Stimulated activated naive CD4-positive, alpha-beta T cell (primary cell): ENCODE measurements at regions not wholly inside any gene's neighbourhood (a gene's known extent, or its start where the extent isn't known, plus 50 kb on each side); places are given as distances from the start of the nearest gene placed in this dataset.
"Not testable (repeated sequence)": the region's sequence is repeated elsewhere in the genome, so short reads cannot be mapped to it uniquely, and the experiment has no call there.

Experiments
- DNase-seq, 6 experiments: peaks; one replicate each; lab custom pipeline; 2025; lab: John Stamatoyannopoulos, UW

DNA sequence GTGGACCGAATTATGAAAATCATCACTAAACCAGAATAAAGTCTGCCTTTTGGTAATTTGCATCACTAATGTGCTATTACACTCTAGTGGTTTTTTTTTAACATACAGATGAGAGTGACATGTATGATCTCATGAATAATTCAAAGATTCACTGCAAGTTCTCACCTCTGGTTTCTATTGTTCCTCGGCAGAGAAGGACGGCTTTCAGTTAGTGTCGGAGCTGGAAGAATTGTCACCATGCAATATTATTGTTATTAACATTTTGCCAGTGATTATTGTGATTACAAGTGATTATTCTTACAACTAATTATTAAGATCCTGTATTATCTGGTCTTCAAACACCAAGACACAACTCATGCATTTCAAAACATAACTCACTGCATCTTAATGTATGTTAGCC is 366.6 kb upstream of the RPS23 start:
- no peak for DNase-seq

DNA sequence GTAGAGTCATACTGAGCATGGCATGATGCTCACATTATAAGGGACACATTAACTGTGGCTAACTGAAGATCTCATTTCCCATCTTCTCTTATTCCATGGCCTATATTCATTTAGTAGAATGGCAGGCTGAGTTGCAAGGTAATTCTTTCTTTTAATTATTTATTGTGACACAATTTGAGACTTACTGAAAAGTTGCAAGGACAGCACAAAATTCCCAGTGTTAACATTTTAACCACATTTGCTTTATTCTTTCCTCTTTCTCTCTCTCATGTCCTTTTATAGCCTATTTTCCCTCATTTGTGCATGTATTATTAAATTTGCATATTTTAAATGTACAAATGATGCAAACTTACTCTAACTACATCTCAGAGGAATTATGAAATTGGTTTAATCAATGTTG is 366.1 kb upstream of the RPS23 start:
- DNase-seq = no peak

DNA sequence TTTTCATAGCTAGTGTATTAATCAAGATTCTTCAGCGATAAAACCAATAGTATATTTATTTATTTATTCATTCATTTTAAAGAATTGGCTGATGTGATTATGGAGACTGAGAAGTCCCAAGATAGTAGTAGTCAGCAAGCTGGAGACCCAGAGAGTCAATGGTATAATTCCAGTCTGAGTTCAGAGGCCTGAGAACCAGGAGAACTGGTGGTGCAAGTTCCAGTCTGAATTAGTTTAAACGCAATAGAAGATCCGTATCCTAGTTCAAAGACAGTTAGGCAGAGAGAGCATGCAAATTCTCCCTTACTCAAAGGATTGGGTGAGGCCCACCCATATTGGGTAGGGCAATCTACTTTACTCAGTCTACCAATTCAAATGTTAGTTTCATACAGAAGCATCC is 364.2 kb upstream of the RPS23 start:
- no peak for DNase-seq

DNA sequence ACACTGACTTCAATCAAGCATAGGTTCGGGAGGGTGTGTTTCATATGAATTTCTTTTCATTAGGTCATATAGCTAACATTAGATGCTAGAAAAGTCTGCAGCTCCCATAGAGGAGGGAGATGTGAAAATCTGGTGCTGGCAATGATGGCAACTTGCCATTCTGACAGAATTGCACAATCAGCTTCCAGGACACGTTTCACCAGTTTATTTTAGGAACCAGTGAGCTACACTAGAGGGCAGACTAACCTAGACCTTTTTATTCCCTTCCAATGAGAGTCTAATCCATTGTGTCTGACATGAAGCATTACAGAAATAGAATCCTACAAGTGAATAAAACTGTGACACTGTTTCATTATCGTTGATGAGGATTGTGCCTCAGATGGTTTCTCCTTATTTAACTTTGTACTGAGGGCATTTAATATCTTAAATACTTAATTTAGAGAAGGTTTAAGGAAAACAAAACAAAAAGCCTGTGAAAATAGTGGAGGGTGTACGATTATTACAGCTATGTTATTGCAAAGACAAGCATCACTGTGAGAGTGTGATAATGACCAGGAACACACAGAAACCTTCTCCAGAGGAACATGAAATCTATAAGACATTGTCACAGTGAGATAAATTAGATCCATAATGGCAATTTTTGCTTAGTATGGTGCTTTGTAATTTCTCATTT is 363.3 kb upstream of the RPS23 start:
- DNase-seq = peak in 2 of 6 experiments; percentile 8 to 18

DNA sequence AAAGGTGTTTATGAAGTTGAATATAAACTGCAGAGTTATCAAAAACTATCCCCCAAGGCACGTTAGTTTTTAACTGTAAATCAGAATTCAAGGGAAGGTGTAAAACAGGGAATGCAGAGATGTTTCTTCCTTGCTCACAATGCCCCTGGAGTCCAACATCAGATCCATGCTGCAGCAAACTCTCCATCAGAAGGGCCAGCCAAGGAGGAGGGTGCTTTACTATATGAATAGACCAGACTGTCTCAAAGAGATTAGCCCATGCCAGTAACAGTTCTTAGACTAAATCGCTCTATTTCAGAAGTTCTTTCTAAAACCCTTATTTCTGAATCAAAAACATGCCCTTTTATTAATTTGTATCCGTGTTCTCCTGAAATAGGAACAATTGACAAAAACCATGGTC is 362.8 kb upstream of the RPS23 start:
- no peak for DNase-seq

DNA sequence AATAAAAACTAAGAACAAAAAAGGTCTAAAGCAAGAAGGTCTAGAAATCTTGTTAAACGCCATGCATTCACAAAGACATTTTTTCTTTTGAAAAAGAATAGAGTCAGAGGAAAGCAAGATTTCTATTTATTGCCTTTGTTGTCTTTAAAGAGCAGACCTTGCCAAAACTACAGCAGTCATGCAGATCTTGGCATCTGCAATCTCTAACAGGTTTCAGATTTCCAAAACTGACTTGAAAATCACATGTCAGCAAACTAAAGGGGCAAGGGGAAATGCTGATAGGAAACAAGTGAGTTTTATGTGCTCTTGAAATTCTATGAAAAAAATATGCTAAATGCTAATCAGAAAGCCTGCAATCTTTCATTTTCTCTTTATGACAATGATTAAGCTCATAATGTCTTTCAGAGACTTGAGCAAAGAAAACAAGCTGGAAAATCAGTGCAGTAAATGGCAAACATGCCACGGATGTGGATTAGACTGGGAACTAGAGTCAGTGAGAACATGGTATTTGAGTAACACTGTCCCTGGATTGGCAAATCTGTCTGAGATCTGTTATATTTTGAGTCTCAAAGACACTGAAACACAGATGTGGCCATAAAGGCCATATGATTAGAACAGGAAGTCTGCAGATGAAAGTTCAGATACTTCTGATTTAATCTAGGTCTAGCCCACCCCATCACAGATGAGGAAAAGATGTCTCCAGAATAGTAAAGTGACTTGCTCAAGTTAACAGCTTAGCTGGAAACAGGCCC is 361.4 kb upstream of the RPS23 start:
- no peak for DNase-seq

DNA sequence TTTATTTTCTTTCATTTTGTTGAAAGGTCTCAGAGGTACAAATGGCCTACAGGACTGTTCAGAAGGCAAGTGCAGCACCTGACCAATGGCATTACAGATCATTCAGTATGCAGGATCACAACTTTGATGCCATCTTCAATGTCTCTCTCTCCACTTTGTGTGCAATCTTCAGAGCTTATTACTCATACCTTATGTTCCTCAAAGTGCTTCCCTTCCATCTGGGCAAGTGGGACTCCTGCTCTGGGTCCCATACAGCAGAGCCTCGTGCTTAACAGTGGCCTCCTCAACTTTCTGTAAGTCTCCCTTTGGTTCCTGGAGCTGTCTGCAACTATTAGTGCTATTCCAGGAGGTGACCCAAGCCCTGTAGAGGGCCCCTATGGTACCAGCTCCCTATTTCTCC is 358.4 kb upstream of the RPS23 start:
- no peak for DNase-seq

DNA sequence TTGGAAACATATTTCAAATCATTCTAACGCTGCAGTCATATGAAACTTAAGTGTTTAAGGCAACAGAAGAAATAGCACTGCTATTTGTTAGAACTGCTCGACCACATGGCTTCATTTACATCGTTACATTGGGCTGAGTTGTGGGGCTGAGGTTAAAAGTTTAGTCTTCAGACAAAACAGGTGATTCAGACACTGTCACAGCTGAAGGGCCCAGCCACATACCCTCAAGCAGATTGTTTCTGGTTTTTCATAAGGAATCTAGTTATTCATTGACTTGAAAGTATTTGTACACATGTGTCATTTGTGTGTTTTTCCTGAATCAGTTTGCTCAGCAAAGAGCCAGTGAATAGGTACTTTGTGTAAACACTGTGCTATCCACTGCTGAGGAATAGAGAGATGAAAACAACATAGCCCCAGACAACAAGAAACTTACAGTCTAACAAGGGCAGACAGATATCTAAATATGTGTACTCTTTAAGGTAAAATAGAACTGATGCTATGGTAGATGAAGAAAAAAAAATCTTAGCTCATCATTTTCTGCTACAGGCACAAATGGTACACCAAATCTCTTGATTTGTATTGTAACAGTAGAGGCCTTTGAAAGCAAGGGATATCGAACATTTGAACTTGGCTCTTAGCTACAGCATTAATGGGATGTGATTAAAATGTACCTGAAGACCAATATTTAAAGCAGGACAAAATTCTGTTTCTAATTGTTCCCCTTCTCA is 357.6 kb upstream of the RPS23 start:
- no peak for DNase-seq

DNA sequence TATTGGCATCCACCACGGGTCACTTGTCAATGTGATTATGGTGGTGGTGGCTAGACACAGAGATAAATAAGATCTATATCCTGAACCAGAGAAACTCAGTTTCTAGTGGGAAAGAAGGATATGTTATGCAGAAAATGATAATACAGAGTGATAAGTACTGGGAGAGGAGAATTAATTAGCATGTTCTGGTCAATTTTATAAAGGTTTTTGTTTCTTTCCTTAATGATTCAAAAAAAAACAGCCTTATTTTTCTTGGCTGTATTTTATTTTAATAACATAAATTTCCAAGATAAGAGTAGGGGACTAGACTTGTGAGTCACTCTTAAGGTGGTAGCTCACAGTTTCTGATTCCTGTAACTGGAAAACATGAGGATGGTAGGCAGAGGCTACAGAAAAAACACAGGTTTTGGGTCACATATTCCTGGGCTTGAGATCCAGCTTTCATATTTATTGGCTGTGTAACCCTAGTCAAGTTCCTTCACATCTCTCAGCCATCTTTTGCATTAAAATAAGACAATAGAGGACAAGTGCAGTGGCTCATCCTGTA is 350.3 kb upstream of the RPS23 start:
- no peak for DNase-seq

DNA sequence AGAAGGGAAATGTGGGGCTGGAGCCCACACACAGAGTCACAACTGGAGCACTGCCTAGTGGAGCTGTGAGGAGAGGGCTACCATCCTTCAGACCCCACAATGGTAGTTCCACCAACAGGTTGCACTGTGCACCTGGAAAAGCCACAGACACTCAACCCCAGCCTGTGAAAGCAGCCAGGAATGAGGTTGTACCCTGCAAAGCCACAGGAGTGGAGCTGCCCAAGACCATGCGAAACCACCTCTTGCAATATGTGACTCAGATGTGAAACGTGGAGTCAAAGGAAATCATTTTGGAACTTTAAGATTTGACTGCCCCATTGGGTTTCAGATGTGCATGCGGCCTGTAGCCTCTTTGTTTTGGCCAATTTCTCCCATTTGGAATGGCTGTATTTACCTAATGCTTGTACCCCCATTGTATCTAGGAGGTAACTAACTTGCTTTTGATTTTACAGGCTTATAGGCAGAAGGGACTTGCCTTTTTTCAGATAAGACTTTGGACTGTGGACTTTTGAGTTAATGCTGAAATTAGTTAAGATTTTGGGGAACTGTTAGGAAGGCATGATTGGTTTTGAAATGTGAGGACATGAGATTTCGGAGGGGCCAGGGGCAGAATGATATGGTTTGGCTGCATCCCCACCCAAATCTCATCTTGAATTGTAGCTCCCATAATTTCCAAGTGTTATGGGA is 348.9 kb upstream of the RPS23 start:
- DNase-seq = not testable (repeated sequence)

DNA sequence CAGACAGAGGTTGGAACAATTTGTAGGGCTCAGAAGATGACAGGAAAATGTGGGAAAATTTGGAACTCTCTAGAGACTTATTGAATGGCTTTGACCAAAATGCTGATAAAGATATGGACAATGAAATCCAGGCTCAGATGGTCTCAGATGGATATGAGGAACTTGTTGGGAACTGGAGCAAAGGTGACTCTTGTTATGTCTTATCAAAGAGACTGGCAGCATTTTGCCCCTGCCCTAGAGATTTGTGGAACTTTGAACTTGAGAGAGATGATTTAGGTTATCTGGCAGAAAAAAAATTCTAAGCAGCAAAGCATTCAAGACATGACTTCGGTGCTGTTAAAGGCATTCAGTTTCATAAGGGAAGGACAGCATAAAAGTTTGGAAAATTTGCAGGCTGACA is 347.9 kb upstream of the RPS23 start:
- DNase-seq = not testable (repeated sequence)

DNA sequence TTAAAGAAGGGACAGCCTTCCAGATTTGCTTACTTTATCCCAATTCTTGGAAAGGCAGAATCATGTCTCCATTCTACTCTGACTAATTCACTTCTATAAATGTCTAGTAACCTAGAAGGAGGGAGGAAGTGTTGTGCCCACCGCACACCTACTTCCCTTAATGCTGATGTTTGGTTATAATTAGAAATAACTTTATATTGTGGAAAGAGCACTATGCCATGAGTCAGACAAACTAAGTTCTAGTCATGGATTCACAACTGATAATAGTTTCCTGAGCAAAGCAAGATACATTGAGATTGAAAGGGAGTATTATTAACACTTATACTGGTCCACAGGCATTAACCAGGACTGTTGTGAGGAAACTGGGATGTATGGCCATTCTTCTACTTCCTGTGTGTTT is 345.9 kb upstream of the RPS23 start:
- no peak for DNase-seq

DNA sequence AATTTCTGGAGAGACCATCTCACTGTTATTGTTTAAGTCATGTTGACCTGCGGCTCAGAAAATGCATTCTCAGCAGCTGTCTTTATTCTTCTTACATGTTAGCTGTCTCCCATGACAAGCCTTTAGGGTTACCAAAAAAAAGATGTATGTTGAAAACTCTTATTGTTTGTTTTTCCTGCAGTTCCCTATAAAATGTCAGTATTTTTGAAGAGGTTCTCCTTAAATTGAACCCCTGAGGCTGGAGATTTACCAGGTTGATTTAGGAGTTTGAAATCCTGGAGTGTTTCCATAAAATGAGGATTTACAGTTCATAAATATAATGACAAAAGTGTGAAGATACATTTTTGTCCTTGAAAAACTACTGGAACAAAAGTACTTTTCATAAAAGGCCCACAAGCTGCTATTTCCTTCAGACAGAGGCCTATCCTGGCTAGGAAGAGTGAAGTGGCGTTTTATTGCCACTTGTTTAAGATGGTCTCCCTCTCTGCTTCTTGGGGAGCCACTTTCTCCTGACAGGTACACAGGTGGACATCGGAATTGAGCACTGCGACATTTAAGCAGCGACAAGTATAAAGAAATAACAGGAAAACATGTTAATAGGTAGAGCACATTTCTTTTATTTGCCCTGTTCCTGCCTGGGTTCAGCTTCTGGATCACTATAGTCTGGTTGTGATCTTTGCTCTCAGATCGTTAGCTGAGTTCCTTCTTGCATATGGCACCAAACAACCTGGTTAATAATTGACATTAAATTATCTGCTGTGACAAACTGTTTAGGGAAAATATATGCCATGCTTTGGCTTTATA is 344.8 kb upstream of the RPS23 start:
- DNase-seq = no peak

DNA sequence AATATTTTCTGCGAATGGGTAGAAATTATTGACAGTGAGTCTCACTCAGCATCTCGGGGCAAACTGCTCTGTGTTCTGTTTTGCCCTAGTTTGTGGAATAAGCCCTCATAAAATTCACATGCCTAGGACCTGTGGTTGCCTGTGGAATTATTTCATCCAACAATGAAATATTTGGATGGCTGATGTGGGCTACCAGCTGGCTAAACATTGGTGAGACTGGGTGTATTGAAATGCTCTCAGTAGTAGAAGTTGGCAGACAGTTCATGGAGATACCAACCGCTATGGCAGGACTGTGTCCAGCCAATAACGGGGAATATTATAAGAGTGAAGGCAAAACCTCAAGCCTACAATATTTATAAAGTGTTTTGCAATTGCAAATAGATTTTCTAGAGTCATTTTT is 344.1 kb upstream of the RPS23 start:
- DNase-seq = no peak

DNA sequence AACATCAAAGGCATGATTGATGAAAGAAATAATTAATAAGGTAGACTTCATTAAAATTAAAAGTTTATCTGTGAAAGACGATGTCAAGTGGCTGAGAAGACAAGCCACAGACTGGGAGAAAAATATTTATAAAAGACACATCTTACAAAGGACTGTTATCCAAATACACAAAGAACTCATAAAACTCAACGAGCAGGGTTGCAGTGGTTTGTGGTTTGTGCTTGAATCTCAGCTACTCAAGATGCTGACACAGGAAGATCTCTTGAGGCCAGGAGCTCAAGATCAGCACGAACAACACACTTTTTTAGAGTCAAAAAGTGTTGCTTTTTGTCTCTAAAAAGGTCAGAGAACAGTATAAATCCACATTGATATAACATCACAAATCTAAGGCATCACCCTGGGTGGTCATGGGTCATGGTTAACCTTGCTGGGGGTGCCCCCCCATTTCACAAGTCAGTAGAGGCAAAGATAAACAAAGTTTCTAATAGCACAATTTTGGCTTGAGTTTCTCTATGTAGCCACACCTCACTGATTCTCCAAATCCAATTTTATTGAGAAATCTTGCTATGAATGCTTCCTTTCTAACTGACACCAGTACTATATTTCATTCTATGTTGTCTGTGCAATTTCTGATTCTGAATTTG is 342.9 kb upstream of the RPS23 start:
- no peak for DNase-seq

DNA sequence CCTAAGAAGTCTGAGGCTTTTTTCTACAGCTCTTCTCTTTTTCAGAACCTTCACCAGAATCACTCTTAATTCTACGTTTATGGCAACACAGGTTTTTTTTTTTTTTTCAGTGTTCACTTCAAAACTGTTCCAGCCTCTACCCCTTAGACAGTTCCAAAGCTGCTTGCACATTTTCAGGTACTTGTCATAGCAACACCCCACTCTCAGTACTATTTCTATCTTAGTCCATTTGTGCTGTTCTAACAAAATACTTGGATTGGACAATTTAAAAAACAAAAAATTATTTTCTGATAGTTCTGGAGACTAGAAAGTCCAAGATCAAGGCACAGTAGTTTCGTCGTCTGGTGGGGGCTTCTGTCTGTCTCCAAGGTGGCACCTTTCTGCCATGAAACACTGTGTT is 340.9 kb upstream of the RPS23 start:
- DNase-seq = no peak

DNA sequence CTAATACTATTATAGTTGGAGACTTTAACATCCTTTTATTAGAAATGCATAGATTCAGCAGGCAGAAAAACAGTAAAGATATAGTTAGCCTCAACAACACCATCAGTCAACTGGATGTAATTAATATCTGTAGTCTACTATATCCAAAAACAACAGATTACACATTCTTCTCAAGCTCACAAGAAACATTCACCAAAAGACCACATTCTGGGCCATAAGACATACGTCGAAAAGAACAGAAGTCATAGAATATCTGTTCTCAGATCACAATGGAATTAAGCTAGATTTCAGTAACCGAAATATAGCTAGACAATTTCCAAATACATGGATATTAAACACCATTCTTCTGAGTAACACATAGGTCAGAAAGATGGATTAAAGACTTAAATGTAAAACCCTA is 336.6 kb upstream of the RPS23 start:
- no peak for DNase-seq

DNA sequence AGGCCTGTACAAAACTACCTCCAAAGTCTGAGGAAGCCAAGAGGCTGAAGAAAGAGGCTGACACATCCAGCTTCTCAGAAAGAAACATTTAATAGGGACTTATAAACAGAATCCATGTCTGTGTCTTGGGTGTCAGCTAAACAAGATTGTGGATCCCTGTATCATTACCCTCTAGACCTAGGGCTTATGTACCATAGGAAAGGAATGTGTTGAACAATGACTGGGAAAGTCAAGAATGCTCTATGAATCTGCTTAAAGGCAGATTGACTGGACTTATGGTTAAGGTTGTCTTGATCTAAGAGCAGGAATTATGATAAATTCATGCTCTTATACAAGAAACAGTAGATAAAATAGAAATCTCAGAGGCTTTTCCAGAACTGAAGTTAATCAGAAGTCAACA is 335.7 kb upstream of the RPS23 start:
- DNase-seq = no peak

DNA sequence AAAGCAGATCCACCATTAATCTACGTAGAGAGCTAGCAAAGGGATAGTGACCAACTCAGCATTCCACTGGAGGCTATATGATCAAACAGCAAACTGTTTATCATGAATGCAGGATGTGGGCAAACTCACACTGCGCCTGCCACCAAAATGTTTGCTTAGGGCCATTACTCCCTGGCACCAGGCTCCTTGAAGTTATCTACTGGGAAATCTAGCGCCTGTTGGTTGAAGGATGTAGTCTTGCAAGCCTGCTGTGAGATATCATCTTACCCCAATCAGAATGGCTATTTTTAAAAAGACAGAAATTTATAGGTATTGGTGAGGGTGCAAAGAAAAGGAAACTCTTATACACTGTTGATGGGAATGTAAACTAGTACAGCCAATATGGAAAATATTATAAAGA is 332.5 kb upstream of the RPS23 start:
- no peak for DNase-seq

DNA sequence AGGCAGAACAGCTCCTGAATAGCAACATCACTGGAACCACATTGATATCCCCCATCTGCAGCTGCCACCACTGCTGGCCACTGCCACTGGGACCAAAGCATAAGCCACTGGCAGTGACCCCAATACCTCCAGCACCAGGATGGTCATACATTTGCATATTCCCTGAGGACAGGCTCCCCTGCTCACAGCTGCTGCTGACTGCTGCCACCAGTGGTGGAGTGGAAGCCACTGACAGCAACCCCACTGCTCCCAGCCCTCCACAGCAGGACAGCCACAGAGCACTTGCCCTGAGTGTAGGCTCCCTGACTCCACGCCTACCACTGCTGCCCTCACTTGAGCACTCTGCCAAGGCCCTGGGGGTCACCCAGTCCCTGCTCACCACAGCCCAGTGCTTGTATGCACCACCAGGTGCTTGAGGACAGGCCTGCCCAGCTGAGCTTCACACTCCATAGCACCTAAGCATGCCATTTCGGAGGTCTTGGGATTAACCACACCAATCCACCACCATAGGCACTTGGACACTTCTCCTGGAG is 327.4 kb upstream of the RPS23 start:
- no peak for DNase-seq
